Kidney epithelial cell (primary cell): ENCODE measurements at regions not wholly inside any gene's neighbourhood (a gene's known extent, or its start where the extent isn't known, plus 50 kb on each side); places are given as distances from the start of the nearest gene placed in this dataset.

Experiments
- DNase-seq: peaks from one replicate; pipeline ENCODE4 v3.0.0-alpha.2; 2010; ENCODE audit warnings: low read depth
- H3K27me3 ChIP-seq: 2 replicates; pipeline ENCODE4 v1.6.0; 2011; ENCODE audit warnings: low read length; ENCODE audit not compliant: control insufficient read depth, insufficient read depth
- H3K36me3 ChIP-seq: 2 replicates; pipeline ENCODE4 v1.5.1; 2011; ENCODE audit warnings: low read length; ENCODE audit not compliant: control insufficient read depth, insufficient read depth
- H3K4me3 ChIP-seq: 2 replicates; pipeline ENCODE4 v1.5.1; 2011; ENCODE audit warnings: low read depth, mild to moderate bottlenecking, control low read depth, low read length
- TF ChIP-seq, protein P1 (sequence below): IDR thresholded peaks from 2 replicates; pipeline ENCODE4 v1.5.1; 2011; ENCODE audit warnings: mild to moderate bottlenecking, moderate library complexity, low read length, control low read depth, inconsistent platforms; ENCODE audit not compliant: insufficient read depth, poor library complexity, severe bottlenecking

GRCh38 chr2:144583381-144583729 lies 63.4 kb upstream of the ZEB2 start:
- Histone ChIP-seq H3K36me3 (no peaks in the 10 kb centered on the region), H3K27me3 (no peaks in the 10 kb centered on the region), H3K4me3 (no peak overlapping the region)
- no peak for DNase-seq
- TF ChIP-seq, protein P1, sequence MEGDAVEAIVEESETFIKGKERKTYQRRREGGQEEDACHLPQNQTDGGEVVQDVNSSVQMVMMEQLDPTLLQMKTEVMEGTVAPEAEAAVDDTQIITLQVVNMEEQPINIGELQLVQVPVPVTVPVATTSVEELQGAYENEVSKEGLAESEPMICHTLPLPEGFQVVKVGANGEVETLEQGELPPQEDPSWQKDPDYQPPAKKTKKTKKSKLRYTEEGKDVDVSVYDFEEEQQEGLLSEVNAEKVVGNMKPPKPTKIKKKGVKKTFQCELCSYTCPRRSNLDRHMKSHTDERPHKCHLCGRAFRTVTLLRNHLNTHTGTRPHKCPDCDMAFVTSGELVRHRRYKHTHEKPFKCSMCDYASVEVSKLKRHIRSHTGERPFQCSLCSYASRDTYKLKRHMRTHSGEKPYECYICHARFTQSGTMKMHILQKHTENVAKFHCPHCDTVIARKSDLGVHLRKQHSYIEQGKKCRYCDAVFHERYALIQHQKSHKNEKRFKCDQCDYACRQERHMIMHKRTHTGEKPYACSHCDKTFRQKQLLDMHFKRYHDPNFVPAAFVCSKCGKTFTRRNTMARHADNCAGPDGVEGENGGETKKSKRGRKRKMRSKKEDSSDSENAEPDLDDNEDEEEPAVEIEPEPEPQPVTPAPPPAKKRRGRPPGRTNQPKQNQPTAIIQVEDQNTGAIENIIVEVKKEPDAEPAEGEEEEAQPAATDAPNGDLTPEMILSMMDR, result no peak

DNA sequence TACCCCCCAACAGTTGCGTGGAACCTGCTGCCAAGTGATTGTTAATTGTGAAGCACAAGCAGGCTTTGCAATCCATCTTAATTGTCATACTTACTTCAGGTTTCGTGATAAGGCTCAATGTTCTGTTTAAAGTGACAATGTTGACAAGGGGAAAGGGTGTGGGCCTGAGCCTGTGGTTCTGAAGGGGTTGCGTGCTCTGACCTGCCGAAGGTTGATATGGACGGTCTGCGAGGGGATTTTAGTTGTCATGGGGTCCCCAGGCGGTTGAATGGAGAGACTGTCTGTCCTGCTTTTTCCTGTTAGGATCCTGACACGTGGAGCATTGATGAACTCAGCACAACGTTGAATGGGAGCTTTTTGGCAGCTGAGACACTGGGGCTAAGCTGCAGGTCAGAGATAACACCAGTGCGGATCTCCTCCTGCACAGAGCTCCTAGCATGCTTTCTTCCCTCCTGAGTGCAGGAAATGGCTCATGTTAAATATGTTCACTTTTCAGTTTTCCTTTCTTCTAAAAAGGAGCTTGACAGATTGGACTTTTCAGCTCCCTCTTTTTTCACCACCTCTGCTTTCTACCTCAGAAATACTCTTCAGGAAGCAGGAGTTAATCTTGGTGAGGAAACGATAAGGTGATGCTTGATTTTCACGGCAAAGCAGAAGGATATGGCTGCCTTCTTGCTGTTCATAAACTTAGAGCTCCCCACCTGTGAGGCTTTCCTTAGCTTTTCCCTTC lies 62.9 kb upstream of the ZEB2 start:
- Histone ChIP-seq H3K36me3 (no peaks in the 10 kb centered on the region), H3K27me3 (no peaks in the 10 kb centered on the region), H3K4me3 (no peak overlapping the region)
- TF ChIP-seq, protein P1, result no peak
- DNase-seq, result no peak

GRCh38 chr2:144580521-144581161 lies 60.7 kb upstream of the ZEB2 start:
- no peak overlapping the region for H3K4me3 ChIP-seq
- no peaks in the 10 kb centered on the region for H3K36me3 ChIP-seq
- DNase-seq, result no peak
- TF ChIP-seq, protein P1, result no peak
- H3K27me3 ChIP-seq, result no peaks in the 10 kb centered on the region

GRCh38 chr2:144579556-144579955 lies 59.6 kb upstream of the ZEB2 start:
- DNase-seq, result no peak
- no peak overlapping the region for H3K4me3 ChIP-seq
- no peaks in the 10 kb centered on the region for H3K36me3 ChIP-seq
- TF ChIP-seq, protein P1, result no peak
- H3K27me3 ChIP-seq, result no peaks in the 10 kb centered on the region

DNA sequence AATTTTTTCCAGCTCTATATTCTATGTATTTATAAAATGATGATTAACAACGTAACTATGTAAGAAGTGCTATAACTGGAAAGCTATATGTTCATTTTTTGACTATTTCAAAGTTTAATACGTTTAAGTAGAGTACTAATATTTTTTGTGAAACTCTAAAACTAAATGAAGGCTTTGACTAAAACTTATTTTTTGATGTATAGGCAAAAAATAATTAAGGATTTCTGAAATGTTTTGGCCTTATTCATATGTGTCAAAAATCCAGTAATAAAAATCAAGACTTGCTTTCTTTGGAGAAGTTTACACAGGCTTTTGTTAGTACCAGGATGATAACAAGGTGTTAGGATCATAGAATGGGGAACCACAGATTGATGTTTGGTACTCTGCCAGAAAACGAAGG lies 58.2 kb upstream of the ZEB2 start:
- H3K4me3 ChIP-seq, result no peak overlapping the region
- TF ChIP-seq, protein P1, result no peak
- no peaks in the 10 kb centered on the region for H3K36me3 ChIP-seq
- no peaks in the 10 kb centered on the region for H3K27me3 ChIP-seq
- DNase-seq, result no peak

DNA sequence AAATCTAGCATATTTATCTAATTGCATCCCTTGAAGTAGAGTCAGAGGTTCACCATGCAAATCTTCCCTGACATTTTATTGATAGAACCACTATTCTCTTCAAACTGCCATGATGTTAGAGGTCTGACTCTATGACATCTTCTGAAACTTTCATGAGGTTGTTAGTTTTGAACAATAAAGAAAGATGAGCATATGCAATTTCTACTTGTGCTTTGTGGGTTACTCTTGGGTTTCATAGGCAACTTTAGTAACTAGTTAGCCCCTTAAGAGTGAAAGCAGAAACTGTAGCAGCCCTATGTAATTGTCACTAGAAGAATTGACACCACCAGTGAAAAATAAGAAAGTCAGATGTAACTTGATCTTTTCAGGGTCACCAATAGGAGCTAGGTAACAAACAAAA lies 53.1 kb upstream of the ZEB2 start:
- no peaks in the 10 kb centered on the region for H3K27me3 ChIP-seq
- DNase-seq, result no peak
- TF ChIP-seq, protein P1, result no peak
- H3K4me3 ChIP-seq, result no peak overlapping the region
- no peaks in the 10 kb centered on the region for H3K36me3 ChIP-seq
